HG03095 (cell line): ENCODE measurements at regions not wholly inside any gene's neighbourhood (a gene's known extent, or its start where the extent isn't known, plus 50 kb on each side); places are given as distances from the start of the nearest gene placed in this dataset.

Source experiments
- ATAC-seq: cut with Tn5 transposase; IDR thresholded peaks from one replicate; pipeline ENCODE4 v1.9.1; 2021; ENCODE audit warnings: moderate library complexity; ENCODE audit not compliant: unreplicated experiment

DNA sequence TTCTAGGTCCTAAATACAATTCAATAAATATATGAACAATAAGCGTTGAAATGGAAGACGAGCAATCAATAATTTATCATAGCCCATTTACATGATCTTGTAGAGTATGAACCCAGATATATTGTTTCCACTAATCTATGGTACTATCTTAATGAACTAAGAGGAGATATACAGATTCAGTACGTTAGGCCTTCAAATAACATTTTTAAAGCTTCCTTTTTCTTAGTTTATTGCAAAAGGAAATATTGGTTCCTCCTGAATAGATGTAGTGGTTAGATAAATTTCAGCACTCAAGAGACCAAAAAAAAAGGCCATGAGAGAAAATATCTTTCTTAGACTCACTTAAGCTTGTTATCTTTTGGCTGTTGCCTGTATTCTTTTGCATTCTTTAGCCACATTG lies 147.5 kb upstream of the PITX2 start:
- ATAC-seq: no peak

GRCh38 chr4:110778521-110778920 lies 155.6 kb upstream of the PITX2 start:
- ATAC-seq: no peak

DNA sequence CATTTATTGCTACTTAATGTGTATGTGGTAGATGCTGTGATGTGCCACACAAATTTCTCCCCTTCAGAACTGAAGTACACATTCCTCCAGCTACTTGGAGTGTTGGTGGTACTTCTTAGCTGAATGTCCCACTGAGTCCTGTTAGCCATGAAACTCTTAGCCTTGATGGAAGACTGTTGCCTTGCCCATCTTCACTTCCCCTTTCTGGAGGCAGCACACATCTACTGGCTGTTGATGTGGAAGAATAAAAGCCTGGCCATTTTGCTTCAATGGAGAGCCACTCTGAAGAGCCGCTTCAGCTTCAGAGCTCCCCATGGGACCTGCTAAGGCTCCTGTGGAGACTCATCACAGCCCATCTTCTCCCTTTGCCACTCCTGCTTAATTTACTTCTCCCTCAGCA lies 157.7 kb upstream of the PITX2 start:
- ATAC-seq: no peak

GRCh38 chr4:110781944-110782343 lies 159.1 kb upstream of the PITX2 start:
- ATAC-seq: no peak

- no peak for ATAC-seq
These were observed 164.2 kb upstream of the PITX2 start for GRCh38 chr4:110787109-110787508.

- no peak for ATAC-seq
These were observed 164.8 kb upstream of the PITX2 start for GRCh38 chr4:110787707-110788106.

GRCh38 chr4:110788302-110788701 lies 165.4 kb upstream of the PITX2 start:
- ATAC-seq: no peak

DNA sequence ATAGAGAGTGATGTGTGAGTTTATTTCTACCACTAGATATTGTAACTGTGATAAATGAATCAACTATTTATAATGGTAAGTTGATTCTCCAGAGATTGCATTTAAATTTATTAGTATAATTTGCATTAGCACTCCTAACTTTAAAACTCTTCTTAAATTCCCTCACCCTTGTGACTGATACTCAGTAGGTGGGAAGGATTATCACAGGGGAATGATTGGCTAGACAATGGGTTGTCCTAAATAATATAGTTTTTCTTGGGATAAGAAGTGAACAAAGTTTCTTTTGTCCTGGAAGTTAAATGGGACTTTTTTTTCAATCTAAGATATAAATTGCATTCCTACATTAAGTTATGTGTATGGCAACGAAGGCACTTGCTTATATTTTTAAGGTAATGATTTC lies 169.2 kb upstream of the PITX2 start:
- no peak for ATAC-seq

GRCh38 chr4:110793381-110793801 lies 170.5 kb upstream of the PITX2 start:
- no peak for ATAC-seq

DNA sequence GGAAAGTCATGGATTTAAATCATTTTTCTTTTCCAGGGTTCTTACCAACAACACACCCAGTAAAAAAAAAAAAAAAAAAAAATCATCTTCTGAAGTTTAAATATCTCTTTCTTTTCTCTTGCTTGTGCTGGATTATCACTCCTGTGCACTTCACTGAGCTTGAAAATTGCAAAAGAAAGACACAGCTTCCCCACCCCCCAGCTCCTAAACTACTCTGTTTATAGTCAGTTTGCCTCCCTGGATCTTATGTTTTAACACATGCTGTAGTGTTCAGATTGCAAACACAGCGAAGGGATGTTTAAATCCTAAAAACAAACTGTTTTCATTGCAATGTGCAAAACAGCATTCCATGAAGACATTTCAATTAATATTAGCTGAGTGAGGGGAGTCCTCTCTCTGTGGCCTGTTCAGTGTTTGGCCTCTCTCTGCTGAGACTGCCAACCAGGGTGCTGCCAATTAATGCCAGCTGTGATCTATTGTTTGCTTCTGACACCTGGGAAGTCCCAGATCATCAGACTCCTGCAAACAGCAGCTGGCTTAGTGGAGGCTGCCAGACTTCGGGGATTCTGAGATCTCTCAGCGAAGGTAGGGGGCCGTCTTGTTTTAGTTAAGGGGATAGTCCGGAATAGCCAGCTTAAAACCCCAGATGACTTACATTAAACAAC lies 171.1 kb upstream of the PITX2 start:
- no peak for ATAC-seq

DNA sequence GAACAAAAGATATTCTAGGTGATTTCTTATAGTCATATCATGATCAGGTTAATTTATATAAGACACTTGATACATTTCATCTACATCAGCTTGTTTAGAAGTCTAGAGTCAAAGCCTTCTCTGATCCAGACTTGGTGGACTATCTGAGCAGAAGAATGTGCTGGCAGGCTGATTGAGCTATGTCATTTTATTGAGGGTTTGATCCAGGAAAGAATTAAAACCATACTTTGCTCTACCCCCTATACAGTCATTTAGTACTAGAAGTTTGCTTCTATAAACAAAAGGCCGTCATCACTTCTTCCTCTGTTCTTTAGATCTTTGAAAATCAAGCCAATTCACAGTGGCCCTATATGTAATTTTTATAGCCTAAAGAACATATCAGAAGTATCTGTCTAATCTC lies 173.1 kb upstream of the PITX2 start:
- no peak for ATAC-seq

DNA sequence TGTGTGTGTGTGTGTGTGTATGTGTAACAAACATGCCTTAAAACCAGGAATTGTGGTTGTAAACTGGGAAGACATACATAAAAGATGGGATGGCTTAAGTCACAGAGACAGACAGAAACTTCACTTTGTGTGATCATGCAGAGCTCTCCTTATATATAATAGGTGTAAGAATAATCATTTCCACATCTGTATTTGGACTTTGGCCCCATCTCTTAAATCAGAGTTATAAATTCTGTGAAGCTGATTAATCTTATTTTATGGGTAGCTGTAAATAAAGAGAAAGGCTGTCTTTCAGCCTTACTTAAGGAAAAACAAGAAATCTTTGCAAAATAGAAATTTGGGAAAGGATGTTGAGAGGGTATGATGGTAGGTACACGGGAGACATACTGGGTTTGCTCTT lies 174.6 kb upstream of the PITX2 start:
- no peak for ATAC-seq

GRCh38 chr4:110798687-110799086 lies 175.8 kb upstream of the PITX2 start:
- ATAC-seq: no peak

DNA sequence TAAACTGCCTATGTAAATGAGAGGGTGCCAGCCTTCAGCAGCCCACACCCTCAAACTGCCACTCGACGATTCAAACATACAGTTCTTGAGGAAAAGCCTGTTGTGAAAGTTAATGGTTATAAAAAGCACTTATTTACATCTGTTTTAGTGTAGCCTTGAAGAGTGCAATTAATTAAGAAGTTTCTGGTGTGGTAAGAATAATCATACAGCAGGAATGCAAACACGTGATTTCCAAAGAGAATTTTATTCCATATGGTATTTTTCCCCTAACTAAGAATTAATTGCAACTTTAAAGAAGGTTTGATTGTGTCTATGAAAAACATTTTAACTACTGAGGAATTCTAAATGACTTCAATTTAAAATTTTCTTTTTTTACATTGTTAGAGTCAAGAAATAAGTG lies 176.3 kb upstream of the PITX2 start:
- ATAC-seq: no peak

DNA sequence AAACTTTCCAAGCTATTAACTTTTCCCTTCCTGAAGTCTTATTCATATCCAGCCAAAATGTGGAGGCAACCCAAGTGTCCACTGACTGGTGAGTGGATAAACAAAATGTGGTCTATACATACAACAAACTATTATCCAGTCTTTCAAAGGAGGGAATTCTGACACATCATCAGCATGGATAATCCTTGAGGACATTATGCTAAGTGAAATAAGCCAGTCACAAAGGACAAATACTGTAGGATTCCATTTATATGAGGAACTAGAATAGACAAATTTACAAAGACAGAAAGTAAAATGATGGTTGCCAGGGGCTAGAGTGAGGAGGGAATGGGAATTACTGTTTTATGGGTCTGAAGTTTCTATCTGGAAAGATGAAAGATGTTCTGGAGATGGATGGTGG lies 178.7 kb upstream of the PITX2 start:
- ATAC-seq: no peak

DNA sequence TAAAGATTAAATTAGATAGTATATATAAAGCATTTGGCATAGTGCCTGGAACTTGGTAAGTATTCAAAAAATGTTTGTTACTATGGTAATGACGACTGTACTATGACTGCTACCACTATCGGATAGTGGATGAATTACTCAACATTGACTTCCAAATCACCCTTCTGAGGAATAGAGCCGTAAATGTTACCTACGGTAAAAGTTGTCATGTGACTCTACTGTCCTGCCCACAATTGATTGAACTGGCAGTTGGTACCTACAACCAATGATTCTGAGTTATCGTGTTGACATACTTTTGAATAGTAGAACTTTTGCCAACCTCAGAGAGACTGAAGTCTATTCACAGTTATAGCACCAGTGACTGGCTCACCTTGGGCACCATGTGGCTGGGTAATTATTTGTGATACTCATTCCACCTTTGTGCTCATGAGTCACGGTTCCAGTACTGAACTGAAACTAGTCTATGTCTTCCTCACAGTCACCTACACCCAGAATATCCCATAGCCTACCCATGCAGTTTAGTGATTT lies 185.5 kb upstream of the PITX2 start:
- ATAC-seq: peak; percentile 65

GRCh38 chr4:110815950-110816349 lies 193.1 kb upstream of the PITX2 start:
- ATAC-seq: no peak

GRCh38 chr4:110816367-110816766 lies 193.5 kb upstream of the PITX2 start:
- ATAC-seq: no peak

DNA sequence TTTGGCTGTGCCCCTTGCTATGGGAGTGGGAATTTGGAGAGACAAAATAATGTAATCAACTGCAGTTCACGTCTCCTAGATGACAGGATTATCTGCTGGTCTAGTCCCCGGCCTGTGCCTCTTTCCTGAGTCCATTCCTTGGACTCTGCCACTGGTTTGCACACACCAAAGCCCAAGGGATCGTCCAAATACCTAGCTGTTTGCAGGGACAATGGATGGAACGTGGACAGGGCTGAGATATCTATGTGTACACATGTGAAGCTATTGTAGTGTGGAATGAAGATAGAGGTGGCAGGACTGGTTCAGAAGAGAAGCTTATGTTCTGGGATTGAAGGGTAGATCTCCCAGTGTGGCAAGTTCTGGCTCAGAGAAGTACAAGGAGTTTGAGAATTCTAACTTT lies 198.3 kb upstream of the PITX2 start:
- ATAC-seq: no peak

DNA sequence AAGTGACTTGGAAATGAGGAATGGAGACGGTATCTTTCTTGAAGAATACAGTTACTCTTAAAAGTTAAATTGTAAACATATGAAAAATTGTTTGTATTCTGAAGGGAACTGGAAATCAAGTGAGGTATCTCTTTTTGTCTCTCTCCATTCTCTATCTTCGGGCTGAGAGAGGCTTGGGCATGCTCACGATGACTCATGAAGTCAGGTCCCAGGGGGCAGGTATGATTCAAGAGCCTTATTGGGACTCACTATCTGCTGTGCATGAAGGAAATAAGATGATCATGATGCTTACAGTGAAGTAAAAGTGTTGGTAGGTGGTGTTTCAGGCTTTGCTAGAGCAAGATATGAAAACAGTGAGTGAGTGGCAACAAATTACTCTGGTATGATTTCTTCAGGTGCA lies 200.4 kb upstream of the PITX2 start:
- peak; percentile 74 for ATAC-seq

- ATAC-seq: no peak
These were observed 201.5 kb upstream of the PITX2 start for GRCh38 chr4:110824344-110824743.

GRCh38 chr4:110826656-110827055 lies 203.8 kb upstream of the PITX2 start:
- ATAC-seq: no peak

DNA sequence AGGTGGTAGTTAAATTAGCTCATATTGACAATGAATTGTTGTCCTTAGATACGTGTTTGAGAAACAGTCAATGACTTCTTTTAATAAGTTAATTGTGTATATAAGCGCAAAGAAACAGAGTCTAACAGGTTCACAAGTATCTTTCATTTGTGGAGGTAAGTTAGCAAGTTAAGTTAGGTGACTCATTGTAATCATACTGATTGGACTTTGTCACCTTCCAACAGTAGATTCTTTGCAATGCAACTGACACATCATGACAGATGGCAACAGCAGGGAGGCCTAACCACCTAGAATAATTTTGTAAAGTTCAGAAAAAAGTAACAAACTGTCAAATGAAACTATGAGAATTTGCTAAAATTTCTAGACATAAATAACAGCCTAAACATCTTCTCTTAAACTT lies 207.6 kb upstream of the PITX2 start:
- no peak for ATAC-seq
